ENCODE measurements at regions not wholly inside any gene's neighbourhood (a gene's known extent, or its start where the extent isn't known, plus 50 kb on each side); places are given as distances from the start of the nearest gene placed in this dataset.

- H3K36me3 ChIP-seq (replicated peaks), result no peaks in the 10 kb centered on the region
- no peaks in the 10 kb centered on the region for H3K27me3 ChIP-seq (replicated peaks)
- TF ChIP-seq CTCF (IDR thresholded peaks at IDR 0.05; ENCODE audit: low read depth, low read length, missing control alignments), result no peak
- in situ Hi-C loops (cut with HindIII; ENCODE audit: low pct_ligation_motif_present, low sequenced_read_pairs), result no loop called here
- no peak for DNase-seq
- H3K4me3 ChIP-seq (ENCODE audit: low read depth, low read length), result no peak overlapping the region
- no peak overlapping the region for H3K27ac ChIP-seq
Observed at GRCh38 chr1:62981434-62981833, 197.5 kb downstream of the ATG4C start.

- in situ Hi-C loops (cut with HindIII; ENCODE audit: low pct_ligation_motif_present, low sequenced_read_pairs), result no loop called here
- H3K4me3 ChIP-seq (ENCODE audit: low read depth, low read length), result no peak overlapping the region
- no peaks in the 10 kb centered on the region for H3K36me3 ChIP-seq (replicated peaks)
- TF ChIP-seq CTCF (IDR thresholded peaks at IDR 0.05; ENCODE audit: low read depth, low read length, missing control alignments), result no peak
- DNase-seq, result no peak
- no peaks in the 10 kb centered on the region for H3K27me3 ChIP-seq (replicated peaks)
- H3K27ac ChIP-seq, result no peak overlapping the region
Observed at GRCh38 chr1:62988867-62989266, 204.9 kb downstream of the ATG4C start.

GRCh38 chr1:62989497-62989896 is 205.6 kb downstream of the ATG4C start:
- Histone ChIP-seq H3K27me3 (replicated peaks) (no peaks in the 10 kb centered on the region), H3K27ac (no peak overlapping the region), H3K4me3 (ENCODE audit: low read depth, low read length) (no peak overlapping the region), H3K36me3 (replicated peaks) (no peaks in the 10 kb centered on the region)
- in situ Hi-C loops (cut with HindIII; ENCODE audit: low pct_ligation_motif_present, low sequenced_read_pairs), result no loop called here
- no peak for DNase-seq
- peak; percentile 25 for TF ChIP-seq CTCF (IDR thresholded peaks at IDR 0.05; ENCODE audit: low read depth, low read length, missing control alignments)

- in situ Hi-C loops (cut with HindIII; ENCODE audit: low pct_ligation_motif_present, low sequenced_read_pairs), result no loop called here
Observed at GRCh38 chr1:62991152-62991551, 207.2 kb downstream of the ATG4C start.

GRCh38 chr1:62993844-62994243 is 209.9 kb downstream of the ATG4C start:
- no peak overlapping the region for H3K27ac ChIP-seq
- TF ChIP-seq CTCF (IDR thresholded peaks at IDR 0.05; ENCODE audit: low read depth, low read length, missing control alignments), result no peak
- in situ Hi-C loops (cut with HindIII; ENCODE audit: low pct_ligation_motif_present, low sequenced_read_pairs), result no loop called here
- no peak overlapping the region for H3K4me3 ChIP-seq (ENCODE audit: low read depth, low read length)
- no peak for DNase-seq
- no peaks in the 10 kb centered on the region for H3K36me3 ChIP-seq (replicated peaks)
- no peaks in the 10 kb centered on the region for H3K27me3 ChIP-seq (replicated peaks)

More at GRCh38 chr1:62991152-62991551, 207.2 kb downstream of the ATG4C start:
- H3K27ac ChIP-seq, result no peak overlapping the region
- TF ChIP-seq CTCF (IDR thresholded peaks at IDR 0.05; ENCODE audit: low read depth, low read length, missing control alignments), result no peak
- H3K4me3 ChIP-seq (ENCODE audit: low read depth, low read length), result no peak overlapping the region
- no peak for DNase-seq
- no peaks in the 10 kb centered on the region for H3K36me3 ChIP-seq (replicated peaks)
- no peaks in the 10 kb centered on the region for H3K27me3 ChIP-seq (replicated peaks)

GRCh38 chr1:62995173-62995572 is 211.2 kb downstream of the ATG4C start:
- in situ Hi-C loops (cut with HindIII; ENCODE audit: low pct_ligation_motif_present, low sequenced_read_pairs), result no loop called here
- no peak for DNase-seq
- no peak overlapping the region for H3K27ac ChIP-seq
- no peak for TF ChIP-seq CTCF (IDR thresholded peaks at IDR 0.05; ENCODE audit: low read depth, low read length, missing control alignments)
- H3K36me3 ChIP-seq (replicated peaks), result no peaks in the 10 kb centered on the region
- no peak overlapping the region for H3K4me3 ChIP-seq (ENCODE audit: low read depth, low read length)
- no peaks in the 10 kb centered on the region for H3K27me3 ChIP-seq (replicated peaks)
